Muscle of leg (tissue), 3 donors: ENCODE measurements at regions not wholly inside any gene's neighbourhood (a gene's known extent, or its start where the extent isn't known, plus 50 kb on each side); places are given as distances from the start of the nearest gene placed in this dataset.

Experiments
- DNase-seq: peaks from one replicate; pipeline ENCODE4 v3.0.0; 2013
- H3K27ac ChIP-seq: one replicate; pipeline ENCODE4 v1.5.1; 2013; ENCODE audit warnings: mild to moderate bottlenecking, low read length, control low read depth
- H3K27me3 ChIP-seq: one replicate; pipeline ENCODE4 v1.6.1; 2013; ENCODE audit warnings: low read length; ENCODE audit not compliant: control insufficient read depth, insufficient read depth
- H3K36me3 ChIP-seq: one replicate; pipeline ENCODE4 v1.6.1; 2013; ENCODE audit warnings: low read length; ENCODE audit not compliant: control insufficient read depth, insufficient read depth
- H3K4me1 ChIP-seq: one replicate; pipeline ENCODE4 v1.6.1; 2013; ENCODE audit warnings: low read length; ENCODE audit not compliant: control insufficient read depth, insufficient read depth
- H3K4me3 ChIP-seq: one replicate; pipeline ENCODE4 v1.5.1; 2013; ENCODE audit warnings: low read length, control low read depth
- H3K9me3 ChIP-seq: replicated peaks from 2 replicates; pipeline ENCODE4 v1.6.1; 2013; ENCODE audit warnings: low read depth, low read length; ENCODE audit not compliant: control insufficient read depth
- WGBS: methylation state at CpG from one replicate; pipeline ENCODE4 v1.1.5; 2013; ENCODE audit warnings: missing lambda C conversion rate; ENCODE audit not compliant: insufficient coverage; 5-methylcytosine and 5-hydroxymethylcytosine counted together

DNA sequence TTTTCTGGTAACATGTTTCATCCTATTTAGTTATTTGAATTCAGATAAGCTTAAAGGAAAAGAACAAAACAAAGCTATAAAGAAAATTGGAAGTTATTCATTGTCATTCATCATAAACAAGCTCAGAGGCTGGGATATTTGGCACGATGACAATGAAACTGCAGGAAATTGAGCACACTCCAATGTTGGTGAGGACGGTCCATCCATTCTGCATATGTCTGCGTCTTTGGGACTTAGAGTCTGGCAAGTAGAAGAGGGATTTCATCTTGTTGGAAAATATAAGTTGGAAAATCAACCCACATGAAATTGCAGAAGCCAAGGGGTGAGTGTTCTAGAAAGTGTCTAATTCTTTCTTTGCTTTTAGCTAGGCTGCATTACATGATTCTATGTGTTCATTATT lies 78.4 kb downstream of the HDGFL1 start:
- H3K36me3 ChIP-seq: no peaks in the 10 kb centered on the region
- H3K27me3 ChIP-seq: no peaks in the 10 kb centered on the region
- H3K4me1 ChIP-seq: no peaks in the 10 kb centered on the region
- H3K9me3 ChIP-seq: no peaks in the 10 kb centered on the region
- DNase-seq: peak; percentile 87
- no peak overlapping the region for H3K27ac ChIP-seq
- no CpG with 5 or more reads among the region's 3 CpGs for WGBS
- no peak overlapping the region for H3K4me3 ChIP-seq

- Histone ChIP-seq H3K36me3 (no peaks in the 10 kb centered on the region), H3K4me1 (peaks cover 3% of the 10 kb centered on the region), H3K9me3 (no peaks in the 10 kb centered on the region), H3K27ac (no peak overlapping the region), H3K27me3 (no peaks in the 10 kb centered on the region), H3K4me3 (no peak overlapping the region)
- WGBS: no CpG with 5 or more reads among the region's 3 CpGs
- peak; percentile 64 for DNase-seq
These were observed 82.4 kb downstream of the HDGFL1 start for GRCh38 chr6:22651731-22652130.

GRCh38 chr6:22653980-22654610 lies 84.7 kb downstream of the HDGFL1 start:
- Histone ChIP-seq H3K27ac (no peak overlapping the region), H3K27me3 (no peaks in the 10 kb centered on the region), H3K4me3 (no peak overlapping the region), H3K9me3 (no peaks in the 10 kb centered on the region), H3K4me1 (peaks cover 13% of the 10 kb centered on the region), H3K36me3 (no peaks in the 10 kb centered on the region)
- no peak for DNase-seq
- 60% methylated on average over 3 of the region's 7 CpGs for WGBS

- Histone ChIP-seq H3K36me3 (no peaks in the 10 kb centered on the region), H3K4me1 (peaks cover 13% of the 10 kb centered on the region), H3K4me3 (no peak overlapping the region), H3K27ac (no peak overlapping the region), H3K27me3 (no peaks in the 10 kb centered on the region), H3K9me3 (no peaks in the 10 kb centered on the region)
- WGBS: no CpG with 5 or more reads among the region's 3 CpGs
- DNase-seq: no peak
These were observed 87.5 kb downstream of the HDGFL1 start for GRCh38 chr6:22656706-22657351.

- DNase-seq: peak; percentile 74
- Histone ChIP-seq H3K4me3 (no peak overlapping the region), H3K4me1 (peaks cover 13% of the 10 kb centered on the region), H3K36me3 (no peaks in the 10 kb centered on the region), H3K27ac (peak overlapping the region; percentile 29), H3K9me3 (no peaks in the 10 kb centered on the region), H3K27me3 (no peaks in the 10 kb centered on the region)
- no CpG with 5 or more reads among the region's 1 CpG for WGBS
These were observed 88.1 kb downstream of the HDGFL1 start for GRCh38 chr6:22657352-22657980.

- H3K27ac ChIP-seq: peak overlapping the region; percentile 29
These were observed 88.8 kb downstream of the HDGFL1 start for GRCh38 chr6:22658183-22658582.

DNA sequence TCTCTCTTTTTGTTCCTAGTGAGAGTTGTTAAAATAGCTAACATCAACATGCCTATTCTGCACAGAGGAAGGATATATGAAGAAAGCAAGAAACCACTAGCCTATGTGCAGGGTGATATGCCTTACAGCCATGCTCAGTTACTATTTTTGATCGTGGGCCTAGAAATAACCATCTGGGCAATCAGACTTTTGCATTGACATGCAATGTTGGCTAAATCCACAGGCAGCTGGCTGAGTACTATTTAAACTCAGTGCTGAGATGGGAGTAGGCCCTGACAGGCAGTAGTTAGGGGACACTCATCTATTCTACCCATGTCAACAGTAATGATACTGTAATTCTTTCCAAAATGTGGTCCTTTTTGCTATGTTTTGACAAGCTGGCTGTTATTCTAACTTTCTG lies 89.6 kb downstream of the HDGFL1 start:
- Histone ChIP-seq H3K4me1 (peaks cover 13% of the 10 kb centered on the region), H3K27ac (no peak overlapping the region), H3K9me3 (no peaks in the 10 kb centered on the region), H3K4me3 (no peak overlapping the region), H3K27me3 (no peaks in the 10 kb centered on the region), H3K36me3 (no peaks in the 10 kb centered on the region)
- DNase-seq: peak; percentile 40
- 58% methylated on average over 1 of the region's 1 CpG for WGBS

More at GRCh38 chr6:22658183-22658582, 88.8 kb downstream of the HDGFL1 start:
- Histone ChIP-seq H3K9me3 (no peaks in the 10 kb centered on the region), H3K27me3 (no peaks in the 10 kb centered on the region), H3K4me3 (no peak overlapping the region), H3K36me3 (no peaks in the 10 kb centered on the region), H3K4me1 (peaks cover 13% of the 10 kb centered on the region)
- WGBS: no CpG with 5 or more reads among the region's 2 CpGs
- no peak for DNase-seq

GRCh38 chr6:22664968-22665367 lies 95.6 kb downstream of the HDGFL1 start:
- no peak overlapping the region for H3K27ac ChIP-seq
- WGBS: 100% methylated on average over 1 of the region's 2 CpGs
- DNase-seq: no peak
- H3K36me3 ChIP-seq: no peaks in the 10 kb centered on the region
- H3K27me3 ChIP-seq: no peaks in the 10 kb centered on the region
- no peaks in the 10 kb centered on the region for H3K4me1 ChIP-seq
- no peak overlapping the region for H3K4me3 ChIP-seq
- no peaks in the 10 kb centered on the region for H3K9me3 ChIP-seq

- Histone ChIP-seq H3K4me1 (no peaks in the 10 kb centered on the region), H3K27ac (no peak overlapping the region), H3K4me3 (no peak overlapping the region), H3K36me3 (no peaks in the 10 kb centered on the region), H3K9me3 (no peaks in the 10 kb centered on the region), H3K27me3 (no peaks in the 10 kb centered on the region)
- no peak for DNase-seq
- WGBS: no CpG with 5 or more reads among the region's 1 CpG
These were observed 96.7 kb downstream of the HDGFL1 start for GRCh38 chr6:22666021-22666420.

- DNase-seq: no peak
- no peaks in the 10 kb centered on the region for H3K4me1 ChIP-seq
- H3K27me3 ChIP-seq: no peaks in the 10 kb centered on the region
- no peak overlapping the region for H3K27ac ChIP-seq
- H3K36me3 ChIP-seq: no peaks in the 10 kb centered on the region
- no peak overlapping the region for H3K4me3 ChIP-seq
- WGBS: no CpG with 5 or more reads among the region's 2 CpGs
- no peaks in the 10 kb centered on the region for H3K9me3 ChIP-seq
These were observed 97.2 kb downstream of the HDGFL1 start for GRCh38 chr6:22666586-22666985.
